ENCODE measurements at regions not wholly inside any gene's neighbourhood (a gene's known extent, or its start where the extent isn't known, plus 50 kb on each side); places are given as distances from the start of the nearest gene placed in this dataset.

DNA sequence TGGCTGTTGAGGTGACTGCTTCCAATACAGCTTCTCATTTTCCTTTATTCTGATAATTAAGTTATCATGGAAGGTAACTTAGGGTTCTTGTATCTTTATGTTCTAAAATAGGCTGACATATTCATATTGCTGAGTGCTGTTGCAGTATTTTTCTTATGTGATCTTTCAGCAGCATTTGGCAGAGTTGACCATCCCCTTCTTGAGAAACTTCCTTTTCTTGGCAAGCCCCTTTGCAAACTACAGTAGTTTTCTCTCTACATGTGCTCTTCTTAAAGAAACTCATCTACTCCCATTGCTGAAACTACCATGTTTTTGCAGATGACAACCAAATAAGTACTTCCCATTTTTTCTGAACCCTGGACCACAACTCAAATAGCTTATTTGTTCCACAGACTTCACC is 476.5 kb upstream of the TRIB2 start:
- Histone ChIP-seq H3K4me3 (ENCODE audit: low read length) (no peak overlapping the region), H3K27me3 (ENCODE audit: control insufficient read depth, insufficient read depth, low read length, poor library complexity, severe bottlenecking) (no peaks in the 10 kb centered on the region), H3K9ac (ENCODE audit: extremely low read depth, low read length, poor library complexity, severe bottlenecking) (no peak overlapping the region), H3K4me1 (ENCODE audit: control insufficient read depth, insufficient read depth, low read length) (no peaks in the 10 kb centered on the region), H3K9me3 (ENCODE audit: control insufficient read depth, low read length) (no peaks in the 10 kb centered on the region), H3K36me3 (ENCODE audit: control insufficient read depth, insufficient read depth, low read length) (no peaks in the 10 kb centered on the region), H3K27ac (ENCODE audit: low read depth, low read length) (no peak overlapping the region)
- Mint-ChIP-seq H3K36me3 (ENCODE audit: low read depth) (no peaks in the 10 kb centered on the region), H3K27ac (no peak overlapping the region), H3K27me3 (ENCODE audit: insufficient read depth) (no peaks in the 10 kb centered on the region), H3K9me3 (no peaks in the 10 kb centered on the region), H3K4me1 (no peaks in the 10 kb centered on the region), H3K4me3 (no peak overlapping the region)
- no peak for DNase-seq
- TF ChIP-seq, protein P1, sequence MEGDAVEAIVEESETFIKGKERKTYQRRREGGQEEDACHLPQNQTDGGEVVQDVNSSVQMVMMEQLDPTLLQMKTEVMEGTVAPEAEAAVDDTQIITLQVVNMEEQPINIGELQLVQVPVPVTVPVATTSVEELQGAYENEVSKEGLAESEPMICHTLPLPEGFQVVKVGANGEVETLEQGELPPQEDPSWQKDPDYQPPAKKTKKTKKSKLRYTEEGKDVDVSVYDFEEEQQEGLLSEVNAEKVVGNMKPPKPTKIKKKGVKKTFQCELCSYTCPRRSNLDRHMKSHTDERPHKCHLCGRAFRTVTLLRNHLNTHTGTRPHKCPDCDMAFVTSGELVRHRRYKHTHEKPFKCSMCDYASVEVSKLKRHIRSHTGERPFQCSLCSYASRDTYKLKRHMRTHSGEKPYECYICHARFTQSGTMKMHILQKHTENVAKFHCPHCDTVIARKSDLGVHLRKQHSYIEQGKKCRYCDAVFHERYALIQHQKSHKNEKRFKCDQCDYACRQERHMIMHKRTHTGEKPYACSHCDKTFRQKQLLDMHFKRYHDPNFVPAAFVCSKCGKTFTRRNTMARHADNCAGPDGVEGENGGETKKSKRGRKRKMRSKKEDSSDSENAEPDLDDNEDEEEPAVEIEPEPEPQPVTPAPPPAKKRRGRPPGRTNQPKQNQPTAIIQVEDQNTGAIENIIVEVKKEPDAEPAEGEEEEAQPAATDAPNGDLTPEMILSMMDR (conservative IDR thresholded peaks at IDR 0.05): no peak

DNA sequence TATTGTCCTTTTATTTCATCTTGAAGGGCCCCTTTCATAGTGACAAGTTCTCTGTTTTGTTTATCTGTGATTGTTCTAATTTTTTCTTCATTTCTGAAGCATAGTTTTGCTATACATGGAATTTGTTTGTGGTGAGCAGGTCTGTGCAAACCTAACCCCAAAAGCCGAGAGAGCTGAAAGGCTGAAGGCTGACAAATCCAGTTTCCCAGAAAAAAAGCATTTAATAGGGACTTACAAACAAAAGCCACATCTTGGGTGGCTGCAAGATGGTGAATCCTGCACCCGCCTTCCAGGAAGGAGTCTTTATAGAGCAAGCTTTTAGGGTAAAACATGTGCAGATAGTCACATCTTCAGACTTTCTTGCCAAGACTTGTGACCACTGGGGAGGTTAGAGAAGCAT is 473.4 kb upstream of the TRIB2 start:
- no peaks in the 10 kb centered on the region for H3K9me3 ChIP-seq (ENCODE audit: control insufficient read depth, low read length)
- H3K4me3 ChIP-seq (ENCODE audit: low read length): no peak overlapping the region
- no peaks in the 10 kb centered on the region for H3K4me1 ChIP-seq (ENCODE audit: control insufficient read depth, insufficient read depth, low read length)
- no peaks in the 10 kb centered on the region for H3K36me3 Mint-ChIP-seq (ENCODE audit: low read depth)
- H3K27ac ChIP-seq (ENCODE audit: low read depth, low read length): no peak overlapping the region
- 60 to 93% methylated on average over 1 to 2 of the region's 2 CpGs for WGBS, 2 experiments (ENCODE audit: insufficient coverage in 1 of 2, insufficient read length in 1 of 2)
- no peaks in the 10 kb centered on the region for H3K27me3 Mint-ChIP-seq (ENCODE audit: insufficient read depth)
- DNase-seq: no peak
- no peak overlapping the region for H3K9ac ChIP-seq (ENCODE audit: extremely low read depth, low read length, poor library complexity, severe bottlenecking)
- H3K9me3 Mint-ChIP-seq: no peaks in the 10 kb centered on the region
- H3K27ac Mint-ChIP-seq: no peak overlapping the region
- no peaks in the 10 kb centered on the region for H3K36me3 ChIP-seq (ENCODE audit: control insufficient read depth, insufficient read depth, low read length)
- H3K4me1 Mint-ChIP-seq: no peaks in the 10 kb centered on the region
- H3K4me3 Mint-ChIP-seq: no peak overlapping the region
- H3K27me3 ChIP-seq (ENCODE audit: control insufficient read depth, insufficient read depth, low read length, poor library complexity, severe bottlenecking): no peaks in the 10 kb centered on the region
- TF ChIP-seq, protein P1 (conservative IDR thresholded peaks at IDR 0.05): no peak

DNA sequence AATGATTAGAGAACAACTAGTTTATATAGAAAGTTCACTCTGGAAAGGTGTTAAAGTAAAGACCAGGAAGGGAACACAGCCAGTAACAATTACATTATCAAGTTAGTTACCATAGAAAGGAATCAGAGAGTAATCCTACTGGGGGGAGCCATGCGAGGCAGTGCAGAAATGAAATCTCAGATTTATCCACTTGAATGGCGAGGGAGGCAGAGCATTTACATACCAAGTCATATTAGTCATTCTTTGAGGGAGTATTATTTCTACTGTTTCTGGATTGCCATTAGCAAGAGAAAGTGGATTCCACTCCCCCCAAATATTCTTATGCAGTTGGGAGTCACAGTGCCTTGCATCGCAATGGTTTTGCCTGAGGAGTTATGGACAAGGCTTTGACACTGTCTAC is 472.7 kb upstream of the TRIB2 start:
- no peaks in the 10 kb centered on the region for H3K9me3 Mint-ChIP-seq
- Histone ChIP-seq H3K4me1 (ENCODE audit: control insufficient read depth, insufficient read depth, low read length) (no peaks in the 10 kb centered on the region), H3K27me3 (ENCODE audit: control insufficient read depth, insufficient read depth, low read length, poor library complexity, severe bottlenecking) (no peaks in the 10 kb centered on the region), H3K27ac (ENCODE audit: low read depth, low read length) (no peak overlapping the region), H3K9ac (ENCODE audit: extremely low read depth, low read length, poor library complexity, severe bottlenecking) (no peak overlapping the region), H3K9me3 (ENCODE audit: control insufficient read depth, low read length) (no peaks in the 10 kb centered on the region), H3K4me3 (ENCODE audit: low read length) (no peak overlapping the region), H3K36me3 (ENCODE audit: control insufficient read depth, insufficient read depth, low read length) (no peaks in the 10 kb centered on the region)
- no peak overlapping the region for H3K4me3 Mint-ChIP-seq
- H3K27ac Mint-ChIP-seq: no peak overlapping the region
- no peaks in the 10 kb centered on the region for H3K27me3 Mint-ChIP-seq (ENCODE audit: insufficient read depth)
- H3K36me3 Mint-ChIP-seq (ENCODE audit: low read depth): no peaks in the 10 kb centered on the region
- H3K4me1 Mint-ChIP-seq: no peaks in the 10 kb centered on the region
- no peak for DNase-seq
- 33% methylated on average over 3 of the region's 3 CpGs; no CpG with 5 or more reads in 1 of the 2 experiments for WGBS, 2 experiments (ENCODE audit: insufficient coverage in 1 of 2, insufficient read length in 1 of 2)
- TF ChIP-seq, protein P1 (conservative IDR thresholded peaks at IDR 0.05): no peak

Data from endodermal cell (in vitro differentiated cells).